Adipocyte (in vitro differentiated cells): ENCODE measurements at regions not wholly inside any gene's neighbourhood (a gene's known extent, or its start where the extent isn't known, plus 50 kb on each side); places are given as distances from the start of the nearest gene placed in this dataset.

Source experiments
- DNase-seq: peaks from one replicate; pipeline ENCODE4 v3.0.0-alpha.2; 2015; ENCODE audit warnings: low read depth
- H3K27me3 ChIP-seq: replicated peaks from 2 replicates; pipeline ENCODE4 v1.7.0; 2013; ENCODE audit warnings: mild to moderate bottlenecking, low read length, moderate library complexity; ENCODE audit not compliant: control insufficient read depth, insufficient read depth
- H3K36me3 ChIP-seq: 2 replicates; pipeline ENCODE4 v1.7.0; 2013; ENCODE audit warnings: low read length, mild to moderate bottlenecking, moderate library complexity; ENCODE audit not compliant: control insufficient read depth, insufficient read depth, severe bottlenecking
- H3K4me1 ChIP-seq: 2 replicates; pipeline ENCODE4 v1.7.0; 2013; ENCODE audit warnings: mild to moderate bottlenecking, low read length, moderate library complexity; ENCODE audit not compliant: control insufficient read depth, insufficient read depth
- H3K4me3 ChIP-seq: 2 replicates; pipeline ENCODE4 v1.7.0; 2013; ENCODE audit warnings: mild to moderate bottlenecking, low read length, moderate library complexity
- H3K9ac ChIP-seq: 2 replicates; pipeline ENCODE4 v1.7.0; 2013; ENCODE audit warnings: mild to moderate bottlenecking, low read length, moderate library complexity
- H3K9me3 ChIP-seq: 2 replicates; pipeline ENCODE4 v1.7.0; 2013; ENCODE audit warnings: mild to moderate bottlenecking, low read length, moderate library complexity; ENCODE audit not compliant: control insufficient read depth

DNA sequence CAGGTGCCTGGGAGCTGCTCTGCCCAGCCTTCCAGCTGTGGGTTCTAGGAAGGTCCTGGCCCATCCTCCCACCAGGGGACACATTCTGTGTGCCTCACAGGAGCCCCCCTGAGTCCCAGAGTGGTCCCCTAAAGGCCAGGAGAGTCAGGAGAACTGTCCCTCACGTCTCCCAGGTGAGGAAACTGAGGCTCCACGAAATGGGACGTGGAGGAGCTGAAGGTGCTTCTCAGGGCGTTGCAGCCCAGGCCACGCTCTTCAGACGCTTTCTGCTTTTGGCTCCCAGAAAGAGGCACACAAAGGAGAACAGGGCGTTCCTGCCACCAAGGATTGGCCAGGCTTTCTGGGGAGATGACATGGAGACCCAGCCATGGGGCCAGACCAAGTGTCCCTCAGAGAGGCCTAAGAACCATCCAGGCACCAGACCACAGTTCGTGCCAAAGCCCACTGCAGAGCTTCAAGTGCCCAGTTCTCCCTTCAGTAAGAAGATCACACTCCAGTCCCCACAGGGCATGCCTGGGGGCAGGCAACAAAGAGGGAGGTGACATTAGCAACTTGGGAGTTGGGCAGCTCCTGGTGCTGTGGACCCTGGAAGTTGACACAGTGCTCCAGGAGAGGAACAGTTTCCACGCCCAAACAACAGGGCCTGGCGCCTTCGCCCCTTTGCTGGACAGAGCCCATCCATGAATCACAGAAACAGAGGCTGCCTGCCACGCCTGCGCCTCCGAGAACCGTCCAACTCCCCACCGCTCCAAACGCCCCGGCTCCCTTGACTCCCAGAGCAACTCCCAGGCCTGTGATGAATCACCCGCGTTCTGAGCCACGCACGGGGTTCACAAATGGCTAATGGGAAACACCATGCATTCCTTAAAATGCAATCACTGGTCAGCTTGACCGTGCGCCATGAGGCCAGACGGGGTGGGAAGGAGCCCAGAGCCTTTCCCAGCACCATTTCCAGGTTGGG is 589.2 kb downstream of the BRD1 start:
- Histone ChIP-seq H3K27me3 (no peaks in the 10 kb centered on the region), H3K9ac (no peak overlapping the region), H3K4me1 (no peaks in the 10 kb centered on the region), H3K4me3 (no peak overlapping the region), H3K36me3 (no peaks in the 10 kb centered on the region), H3K9me3 (no peaks in the 10 kb centered on the region)
- DNase-seq: no peak

DNA sequence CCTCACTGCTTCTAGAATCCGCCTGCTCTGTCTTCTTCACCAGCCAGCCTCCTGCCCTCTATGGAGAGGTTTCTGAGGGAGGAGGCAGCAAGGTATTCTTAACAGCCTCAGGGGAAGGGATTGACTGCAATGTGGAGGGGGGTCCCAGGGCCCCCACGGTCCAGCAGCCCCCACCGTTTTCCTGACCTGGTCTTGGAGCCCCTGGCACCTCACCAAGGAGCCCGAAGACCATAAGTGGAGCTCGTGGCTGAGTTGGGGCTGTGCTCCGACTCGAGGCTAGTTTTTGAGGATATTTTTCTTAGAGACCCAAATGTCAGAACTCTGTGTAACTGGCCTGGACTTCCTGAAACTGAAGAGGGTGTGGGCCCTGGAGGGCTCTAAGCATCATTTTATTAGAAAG is 590.0 kb downstream of the BRD1 start:
- no peaks in the 10 kb centered on the region for H3K27me3 ChIP-seq
- no peaks in the 10 kb centered on the region for H3K4me1 ChIP-seq
- no peak for DNase-seq
- H3K9ac ChIP-seq: no peak overlapping the region
- no peak overlapping the region for H3K4me3 ChIP-seq
- H3K9me3 ChIP-seq: no peaks in the 10 kb centered on the region
- H3K36me3 ChIP-seq: no peaks in the 10 kb centered on the region

DNA sequence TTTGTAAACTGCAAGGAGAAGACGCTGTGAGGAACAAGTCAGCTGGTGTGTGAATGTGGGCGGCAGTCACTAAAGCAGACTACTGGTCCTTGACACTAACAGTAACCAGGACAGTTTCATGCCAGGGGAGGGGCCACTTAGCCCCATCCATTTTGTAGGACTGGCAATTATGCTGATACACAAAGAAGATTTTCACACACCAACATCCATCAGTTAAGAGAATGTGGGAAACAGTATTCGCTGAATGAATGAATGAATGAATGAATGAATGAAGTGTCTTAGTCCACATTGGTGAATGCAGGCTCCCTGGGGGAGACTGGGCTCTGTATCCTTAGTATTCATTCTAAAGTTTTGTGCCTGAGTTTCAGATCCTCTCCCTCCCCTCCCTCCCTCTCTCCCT is 590.4 kb downstream of the BRD1 start:
- Histone ChIP-seq H3K27me3 (no peaks in the 10 kb centered on the region), H3K36me3 (no peaks in the 10 kb centered on the region), H3K9me3 (no peaks in the 10 kb centered on the region), H3K4me3 (no peak overlapping the region), H3K4me1 (no peaks in the 10 kb centered on the region), H3K9ac (no peak overlapping the region)
- no peak for DNase-seq

DNA sequence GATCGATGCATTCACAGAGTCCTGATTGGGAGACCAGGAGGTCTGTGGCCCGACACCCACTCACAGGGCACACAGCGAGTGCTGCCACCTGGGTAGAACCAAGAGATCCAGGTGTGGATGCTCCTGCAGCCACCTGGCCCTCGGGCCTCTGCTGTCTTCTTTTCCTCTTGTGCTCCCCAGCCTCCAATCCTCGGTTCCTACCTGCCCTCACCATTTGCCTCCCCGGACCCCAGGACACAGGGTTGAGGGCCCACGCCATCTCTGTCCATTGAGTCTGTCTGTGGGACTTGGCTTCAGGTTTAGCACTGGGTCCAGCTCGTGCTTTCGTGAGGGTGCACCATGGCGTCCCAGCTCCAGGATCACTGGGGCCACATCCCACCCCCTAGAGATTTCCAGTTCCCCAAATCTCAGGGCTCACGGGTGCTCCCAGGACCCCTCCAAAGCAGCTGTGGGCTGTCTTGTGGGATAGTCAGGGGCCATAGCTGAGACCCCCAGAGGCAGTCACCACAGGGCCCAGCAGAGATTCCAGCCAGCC is 591.1 kb downstream of the BRD1 start:
- Histone ChIP-seq H3K36me3 (no peaks in the 10 kb centered on the region), H3K4me1 (no peaks in the 10 kb centered on the region), H3K9ac (no peak overlapping the region), H3K4me3 (no peak overlapping the region), H3K9me3 (no peaks in the 10 kb centered on the region), H3K27me3 (no peaks in the 10 kb centered on the region)
- DNase-seq: no peak

DNA sequence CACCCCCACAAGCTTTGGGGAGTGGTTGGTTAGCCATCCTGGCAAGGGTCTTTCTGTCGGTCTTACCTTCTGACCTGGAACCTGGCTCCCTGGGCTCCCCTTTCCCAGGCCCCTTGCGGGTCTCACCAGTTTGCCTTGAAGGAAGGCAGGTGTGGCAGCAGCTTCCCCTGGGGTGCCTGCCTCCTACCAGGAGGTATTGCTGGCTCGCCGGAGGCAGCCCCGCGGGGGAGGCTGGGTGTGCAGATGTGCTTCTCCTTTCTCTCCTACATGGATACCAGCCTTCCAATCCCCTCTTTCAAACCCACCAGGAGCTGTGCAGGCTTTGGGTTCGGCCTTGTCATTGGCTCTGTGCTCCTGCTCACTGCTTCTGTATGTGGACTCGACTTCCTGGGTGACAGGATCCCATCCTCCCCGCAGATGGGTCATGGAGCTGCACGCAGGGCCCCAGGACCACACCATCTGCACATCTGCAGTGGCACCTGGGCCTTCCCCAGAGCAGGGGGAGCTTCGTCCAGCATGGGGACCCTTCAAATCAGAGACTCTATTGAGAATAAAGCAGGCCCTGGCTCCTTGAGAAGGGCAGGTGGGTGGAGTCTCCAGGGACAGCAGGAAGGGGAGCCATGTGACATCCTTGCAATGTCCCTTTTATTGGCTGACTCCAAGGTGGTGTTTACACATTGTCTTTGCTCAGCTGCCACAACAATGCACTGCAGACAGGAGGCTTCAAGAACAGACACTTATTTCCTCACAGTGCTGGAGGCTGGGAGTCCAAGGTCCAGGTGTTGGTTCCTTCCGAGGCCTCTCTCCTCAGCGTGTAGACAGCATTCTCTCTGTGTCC is 592.0 kb downstream of the BRD1 start:
- no peaks in the 10 kb centered on the region for H3K4me1 ChIP-seq
- H3K36me3 ChIP-seq: no peaks in the 10 kb centered on the region
- H3K9ac ChIP-seq: no peak overlapping the region
- no peaks in the 10 kb centered on the region for H3K9me3 ChIP-seq
- no peak overlapping the region for H3K4me3 ChIP-seq
- H3K27me3 ChIP-seq: no peaks in the 10 kb centered on the region
- DNase-seq: no peak

DNA sequence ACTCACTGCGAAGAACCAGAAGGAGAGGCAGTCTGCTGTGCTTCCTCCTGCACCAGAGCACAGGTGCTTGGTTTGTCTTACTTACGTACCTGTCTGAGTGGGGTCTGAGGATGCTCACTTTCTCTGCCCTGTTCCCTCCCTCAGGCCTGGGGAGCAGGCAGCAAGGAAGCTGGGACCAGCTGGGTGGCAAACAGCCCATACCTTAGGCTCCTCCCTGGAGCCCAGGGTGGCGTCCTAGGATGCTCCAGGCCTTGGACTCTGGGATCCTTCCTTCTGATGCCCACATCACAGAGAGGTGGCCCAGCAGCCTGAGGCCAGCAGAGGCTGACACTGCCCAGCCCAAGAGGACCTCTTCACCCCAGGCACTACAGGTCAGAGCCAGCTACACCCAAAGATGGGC is 593.2 kb downstream of the BRD1 start:
- Histone ChIP-seq H3K9me3 (no peaks in the 10 kb centered on the region), H3K4me3 (no peak overlapping the region), H3K36me3 (no peaks in the 10 kb centered on the region), H3K9ac (no peak overlapping the region), H3K27me3 (no peaks in the 10 kb centered on the region), H3K4me1 (no peaks in the 10 kb centered on the region)
- DNase-seq: no peak

DNA sequence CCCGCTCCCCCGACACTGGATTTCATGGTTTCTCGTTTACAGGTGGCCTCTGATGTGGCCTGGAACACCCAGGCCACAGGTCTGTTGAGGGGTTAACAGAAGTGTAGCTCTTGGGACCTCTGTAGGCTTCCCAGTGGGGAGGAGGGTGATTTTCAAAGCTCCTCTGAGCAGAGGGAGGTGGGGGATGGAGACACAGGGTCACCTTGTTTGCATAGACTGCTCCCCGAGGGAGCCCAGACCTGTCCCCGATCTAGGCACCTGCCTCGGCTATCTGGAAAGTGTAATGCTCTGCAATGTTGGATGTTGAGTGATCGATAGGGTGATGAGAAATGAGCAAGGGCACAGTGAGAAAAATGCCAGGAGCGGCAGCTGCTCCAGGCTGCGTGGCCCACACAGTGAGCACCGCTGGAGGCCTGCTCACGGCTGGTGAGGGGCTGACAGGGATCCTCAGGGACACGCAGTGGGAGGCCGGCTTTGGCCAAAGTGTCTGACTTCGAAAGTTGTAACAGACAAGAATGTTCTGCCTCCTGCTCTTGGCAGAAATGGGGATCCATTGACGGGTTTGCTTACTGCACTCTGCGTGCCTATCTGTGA is 594.1 kb downstream of the BRD1 start:
- Histone ChIP-seq H3K27me3 (no peaks in the 10 kb centered on the region), H3K9ac (no peak overlapping the region), H3K36me3 (no peaks in the 10 kb centered on the region), H3K4me3 (no peak overlapping the region), H3K9me3 (no peaks in the 10 kb centered on the region), H3K4me1 (no peaks in the 10 kb centered on the region)
- DNase-seq: no peak

DNA sequence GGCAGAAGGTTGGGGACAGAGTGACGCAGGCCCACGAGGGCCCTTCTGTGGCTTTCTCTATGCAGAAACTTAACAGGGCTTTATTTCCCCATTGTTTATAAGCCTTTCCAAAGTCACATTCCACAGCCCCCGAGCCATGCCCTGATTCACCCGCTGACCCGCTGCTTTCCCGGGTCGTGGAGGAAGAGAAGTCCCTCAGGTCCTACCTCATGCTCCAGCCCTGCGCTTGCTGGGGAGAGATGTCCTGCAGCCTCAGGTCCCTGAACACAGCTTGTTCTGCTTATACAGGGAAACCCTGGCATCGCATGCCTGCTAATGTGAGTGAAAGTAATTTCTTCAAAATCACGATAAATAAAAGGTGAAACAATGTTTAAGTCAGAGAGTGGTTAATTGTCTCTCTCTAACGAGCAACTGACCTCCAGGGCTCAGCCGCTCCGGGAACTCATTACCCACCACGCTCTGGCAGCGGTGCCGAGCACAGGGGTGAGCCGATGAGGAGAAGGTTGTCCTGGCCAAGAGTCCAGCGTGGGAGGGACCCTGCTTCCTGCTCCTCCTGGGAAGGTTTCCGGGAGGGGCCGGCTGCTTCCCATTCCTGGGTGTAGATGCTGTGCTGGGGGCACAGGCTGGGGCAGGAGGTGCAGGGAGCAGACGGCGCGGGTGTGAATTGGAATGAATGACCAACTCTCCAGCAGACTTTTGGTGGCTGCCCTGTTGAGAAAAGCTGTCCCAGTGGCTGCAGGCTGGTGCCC is 595.2 kb downstream of the BRD1 start:
- Histone ChIP-seq H3K9ac (no peak overlapping the region), H3K36me3 (no peaks in the 10 kb centered on the region), H3K27me3 (no peaks in the 10 kb centered on the region), H3K4me1 (no peaks in the 10 kb centered on the region), H3K9me3 (no peaks in the 10 kb centered on the region), H3K4me3 (no peak overlapping the region)
- no peak for DNase-seq

DNA sequence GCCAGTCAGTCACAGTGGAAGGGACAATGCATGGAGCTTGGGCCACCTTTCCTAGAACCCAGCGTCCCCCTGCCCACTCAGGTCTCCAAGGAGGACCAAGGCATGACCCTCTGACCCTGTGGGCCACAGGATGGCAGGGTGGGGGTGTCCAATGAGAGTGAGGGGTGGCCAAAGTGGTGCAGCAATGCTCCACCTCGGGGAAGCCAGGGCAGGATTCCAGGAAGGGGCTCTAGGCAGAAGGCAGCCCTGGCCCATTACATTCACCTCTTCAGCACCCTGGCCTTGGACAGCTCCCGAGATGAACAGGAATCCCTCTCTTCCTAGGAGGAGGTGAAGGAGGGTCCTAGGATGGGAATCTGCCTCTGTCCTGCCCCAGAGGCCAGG is 597.5 kb downstream of the BRD1 start:
- no peaks in the 10 kb centered on the region for H3K27me3 ChIP-seq
- no peak overlapping the region for H3K4me3 ChIP-seq
- H3K36me3 ChIP-seq: no peaks in the 10 kb centered on the region
- no peak for DNase-seq
- H3K9me3 ChIP-seq: peaks cover 4% of the 10 kb centered on the region
- H3K4me1 ChIP-seq: no peaks in the 10 kb centered on the region
- no peak overlapping the region for H3K9ac ChIP-seq

DNA sequence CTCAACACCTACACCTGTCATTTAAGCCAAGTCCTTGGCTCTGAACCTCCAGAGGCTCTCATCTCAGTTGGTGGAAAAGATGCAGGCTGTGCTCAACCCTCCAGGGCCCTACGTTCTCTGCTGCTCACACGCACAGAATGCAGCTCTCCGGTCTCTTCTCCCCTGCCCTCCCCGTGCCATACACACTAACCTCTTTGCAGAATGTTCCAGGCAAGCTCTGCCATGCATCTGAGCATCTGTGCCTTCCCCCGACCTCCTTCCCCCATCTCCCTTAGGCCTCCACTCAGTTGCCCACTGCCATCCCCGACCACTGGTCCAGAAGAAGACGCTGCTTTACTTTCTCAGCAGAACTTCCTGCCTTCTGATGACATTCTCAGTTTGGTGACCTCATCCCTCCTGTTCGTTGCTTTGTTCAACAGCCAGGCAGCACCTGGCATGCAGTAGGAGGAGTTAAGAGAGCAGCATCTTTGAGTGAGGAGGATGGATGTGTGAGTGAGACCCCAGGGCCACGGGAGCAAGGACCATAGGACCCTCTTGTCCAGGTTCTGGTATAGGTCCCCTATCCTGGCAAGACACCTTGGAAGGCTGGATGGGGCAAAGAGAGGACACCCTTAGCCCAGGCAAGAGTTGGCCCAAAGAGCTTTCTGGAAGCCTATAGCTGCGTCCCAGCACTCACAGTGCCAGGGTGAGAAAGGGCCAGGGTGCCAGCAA is 598.0 kb downstream of the BRD1 start:
- no peak for DNase-seq
- Histone ChIP-seq H3K36me3 (no peaks in the 10 kb centered on the region), H3K4me3 (no peak overlapping the region)

More for the DNA sequence above, 598.0 kb downstream of the BRD1 start:
- Histone ChIP-seq H3K9me3 (peaks cover 4% of the 10 kb centered on the region), H3K4me1 (no peaks in the 10 kb centered on the region), H3K27me3 (no peaks in the 10 kb centered on the region), H3K9ac (no peak overlapping the region)
